IPS-11a (cell line): ENCODE measurements at regions not wholly inside any gene's neighbourhood (a gene's known extent, or its start where the extent isn't known, plus 50 kb on each side); places are given as distances from the start of the nearest gene placed in this dataset.
"Not testable (repeated sequence)": the region's sequence is repeated elsewhere in the genome, so short reads cannot be mapped to it uniquely, and the experiment has no call there.

Experiments
- H3K4me3 ChIP-seq: one replicate; pipeline ENCODE4 v1.5.1; 2013; ENCODE audit warnings: low read depth, low read length, control low read depth

DNA sequence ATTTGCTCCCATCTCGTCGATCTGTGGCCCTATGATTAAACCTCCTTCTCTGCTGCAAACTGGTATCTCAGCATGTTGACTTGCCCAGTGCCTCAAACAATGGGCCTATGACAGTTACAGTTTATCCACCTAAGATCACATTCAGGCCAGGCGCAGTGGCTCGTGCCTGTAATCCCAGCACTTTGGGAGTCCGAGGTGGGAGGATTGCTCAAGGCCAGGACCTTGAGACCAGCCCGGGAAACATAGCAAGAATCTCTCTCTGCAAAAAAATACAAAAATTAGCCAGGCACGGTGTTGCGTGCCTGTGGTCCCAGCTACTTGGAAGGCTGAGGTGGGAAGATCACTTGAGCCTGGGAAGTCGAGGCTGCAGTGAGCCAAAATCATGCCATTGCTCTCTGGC, 79.8 kb upstream of the ADGRL1 start:
- not testable (repeated sequence) for H3K4me3 ChIP-seq

DNA sequence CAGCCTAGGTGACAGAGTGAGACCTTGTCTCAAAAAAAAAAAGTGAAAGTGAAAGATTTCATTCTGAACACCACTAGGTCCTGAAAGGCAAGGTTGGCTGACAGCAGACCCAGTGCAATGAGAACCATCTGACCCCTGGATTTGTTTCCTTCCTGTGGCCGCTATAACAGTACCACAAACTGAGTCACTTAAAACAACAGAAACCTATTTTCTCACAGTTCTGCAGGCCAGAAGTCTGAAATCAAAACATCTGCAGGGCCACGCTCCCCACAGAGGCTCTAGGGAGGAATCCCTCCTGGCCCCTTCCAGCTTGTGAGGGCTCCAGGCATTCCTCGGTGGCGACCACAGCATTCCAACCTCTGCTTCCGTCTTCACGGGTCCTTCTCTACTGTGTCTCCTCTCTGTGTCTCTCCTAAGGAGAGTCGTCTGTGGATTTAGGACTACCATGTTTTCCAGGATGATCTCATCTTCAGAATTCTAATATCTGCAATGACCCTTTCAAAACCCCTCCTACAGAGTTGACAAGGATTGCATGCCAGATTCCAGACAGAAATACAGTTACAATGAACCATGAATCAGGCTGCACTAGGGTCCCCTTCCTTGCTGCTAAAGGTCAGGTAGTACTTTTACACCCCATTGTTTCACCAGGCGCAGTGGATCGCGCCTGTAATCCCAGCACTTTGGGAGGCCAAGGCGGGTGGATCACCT, 78.0 kb upstream of the ADGRL1 start:
- not testable (repeated sequence) for H3K4me3 ChIP-seq

DNA sequence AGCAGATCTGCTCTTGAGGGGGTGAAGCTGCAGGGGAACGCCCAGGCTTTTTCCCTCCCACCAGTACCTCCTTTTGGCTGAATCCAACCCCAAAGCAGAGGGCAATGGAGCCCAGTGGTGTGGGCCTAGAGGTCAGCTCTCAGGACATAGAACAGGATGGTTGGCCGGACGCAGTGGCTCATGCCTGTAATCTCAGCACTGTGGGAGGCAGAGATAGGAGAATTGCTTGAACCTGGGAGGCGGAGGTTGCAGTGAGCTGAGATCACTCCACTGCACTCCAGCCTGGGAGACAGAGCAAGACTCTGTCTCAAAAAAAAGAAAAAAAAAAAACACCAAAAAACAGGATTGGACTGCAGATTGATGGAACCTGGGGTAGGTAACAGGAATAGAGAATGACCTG, 73.3 kb upstream of the ADGRL1 start:
- H3K4me3 ChIP-seq, result not testable (repeated sequence)

DNA sequence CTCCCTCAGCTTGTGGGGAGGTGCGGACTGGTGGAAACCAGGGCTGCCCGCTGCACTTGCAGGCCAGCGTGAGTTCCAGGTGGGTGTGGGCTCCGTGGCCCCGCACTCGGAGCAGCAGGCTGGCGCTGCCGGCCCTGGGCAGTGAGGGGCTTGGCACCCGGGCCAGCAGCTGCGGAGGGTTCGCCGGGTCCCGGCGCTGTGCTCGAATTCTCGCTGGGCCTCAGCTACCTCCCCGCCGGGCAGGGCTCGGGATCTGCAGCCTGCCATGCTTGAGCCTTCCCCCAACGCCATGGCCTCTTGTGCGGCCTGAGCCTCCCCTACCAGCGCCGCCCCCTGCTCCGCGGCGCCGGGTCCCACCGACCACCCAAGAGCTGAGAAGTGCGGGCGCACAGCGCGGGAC, 71.6 kb upstream of the ADGRL1 start:
- H3K4me3 ChIP-seq, result no peak overlapping the region

DNA sequence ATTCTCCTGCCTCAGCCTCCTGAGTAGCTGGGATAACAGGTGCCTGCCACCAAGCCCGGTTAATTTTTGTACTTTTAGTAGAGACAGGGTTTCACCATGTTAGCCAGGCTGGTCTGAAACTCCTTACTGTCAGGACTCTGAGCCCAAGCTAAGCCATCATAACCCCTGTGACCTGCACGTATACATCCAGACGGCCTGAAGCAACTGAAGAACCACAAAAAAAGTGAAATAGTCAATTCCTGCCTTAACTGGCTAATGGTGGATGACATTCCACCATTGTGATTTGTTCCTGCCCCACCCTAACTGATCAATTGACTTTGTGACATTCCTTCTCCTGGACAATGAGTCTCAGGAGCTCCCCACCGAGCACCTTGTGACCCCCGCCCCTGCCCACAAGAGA, 69.9 kb upstream of the ADGRL1 start:
- H3K4me3 ChIP-seq, result not testable (repeated sequence)

DNA sequence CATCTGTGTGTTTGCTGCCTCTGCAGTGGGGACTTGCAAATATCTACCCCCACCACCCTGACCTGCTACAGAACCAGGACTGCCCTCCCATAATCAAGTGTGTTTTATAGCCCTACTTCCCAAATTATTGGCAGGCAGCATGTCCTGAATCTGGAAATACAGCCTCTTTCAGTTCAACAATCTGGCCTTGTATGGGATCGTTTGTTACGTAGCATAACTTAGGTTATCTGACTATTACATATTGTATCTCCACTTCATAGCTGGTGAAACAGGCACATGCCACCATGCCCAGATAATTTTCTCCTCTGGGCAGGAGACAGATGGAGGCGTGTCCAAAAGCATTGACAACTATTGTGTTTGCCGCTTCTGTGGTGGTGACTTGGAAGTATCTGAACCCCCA, 66.7 kb upstream of the ADGRL1 start:
- no peak overlapping the region for H3K4me3 ChIP-seq

DNA sequence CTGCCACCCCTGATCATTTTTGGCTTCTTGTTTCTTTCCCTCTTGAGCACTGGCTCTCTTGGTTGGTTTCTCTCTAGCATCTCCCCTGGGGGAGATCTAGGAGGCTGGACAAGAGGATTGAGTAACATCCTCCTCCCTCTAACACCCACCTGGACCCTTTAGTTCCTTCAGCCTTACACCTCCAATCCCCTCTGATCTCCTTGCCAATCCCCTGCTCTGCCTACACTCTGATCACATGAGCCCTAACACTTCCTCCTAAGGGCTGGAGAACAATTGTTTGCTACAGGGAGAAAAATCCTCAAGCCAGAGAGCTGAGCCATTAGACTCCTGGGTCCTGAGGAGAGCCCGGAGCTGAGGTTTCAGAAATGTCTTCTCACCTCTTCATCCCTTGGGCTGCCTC, 65.9 kb upstream of the ADGRL1 start:
- no peak overlapping the region for H3K4me3 ChIP-seq

DNA sequence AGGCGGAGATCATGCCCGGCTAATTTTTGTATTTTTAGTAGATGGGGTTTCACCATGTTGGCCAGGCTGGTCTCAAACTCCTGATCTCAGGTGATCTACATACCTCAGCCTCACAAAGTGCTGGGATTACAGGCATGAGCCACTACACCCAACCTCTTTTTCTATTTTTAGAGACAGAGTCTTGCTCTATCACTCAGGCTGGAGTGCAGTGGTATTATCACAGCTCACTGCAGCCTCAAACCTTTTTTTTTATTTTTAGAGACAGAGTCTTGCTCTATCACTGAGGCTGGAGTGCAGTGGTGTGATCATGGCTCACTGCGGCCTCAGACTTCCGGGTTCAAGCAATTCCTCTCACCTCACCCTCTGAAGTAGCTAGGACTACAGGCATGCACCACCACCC, 64.6 kb upstream of the ADGRL1 start:
- not testable (repeated sequence) for H3K4me3 ChIP-seq

DNA sequence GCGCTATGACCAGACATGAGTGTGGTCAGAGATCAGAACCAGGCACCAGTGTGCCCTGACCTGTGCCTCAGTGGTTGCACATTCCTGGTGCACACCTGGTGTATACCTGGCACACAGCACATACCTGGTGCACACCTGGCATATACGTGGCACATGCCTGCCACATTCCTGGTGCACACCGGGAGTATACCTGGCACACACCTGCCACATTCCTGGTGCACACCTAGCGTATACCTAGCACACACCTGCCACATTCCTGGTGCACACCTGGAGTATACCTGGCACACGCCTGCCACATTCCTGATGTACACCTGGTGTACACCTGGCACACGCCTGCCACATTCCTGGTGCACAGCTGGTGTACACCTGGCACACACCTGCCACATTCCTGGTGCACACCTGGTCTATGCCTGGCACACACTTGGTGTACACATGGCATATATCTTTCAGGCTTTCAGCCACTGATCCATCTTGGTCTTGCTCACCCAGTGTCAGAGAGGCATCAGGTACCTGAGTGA, 61.3 kb upstream of the ADGRL1 start:
- no peak overlapping the region for H3K4me3 ChIP-seq

DNA sequence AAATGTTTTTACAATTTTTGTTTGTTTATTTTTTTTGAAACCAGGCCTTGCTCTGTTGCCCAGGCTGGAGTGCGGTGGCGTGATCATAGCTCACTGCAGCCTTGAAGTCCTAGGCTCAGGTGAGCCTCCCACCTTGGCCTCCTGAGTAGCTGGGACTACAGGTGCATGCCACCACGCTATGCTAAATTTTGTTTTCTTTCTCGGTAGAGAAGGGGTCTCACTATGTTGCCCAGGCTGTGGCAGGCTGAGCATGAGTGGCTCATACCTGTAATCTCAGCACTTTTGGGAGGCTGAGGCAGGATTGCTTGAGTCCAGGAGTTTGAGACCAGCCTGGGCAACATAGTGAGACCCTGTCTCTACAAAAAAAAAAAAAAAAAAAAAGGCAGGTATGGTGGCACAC, 60.2 kb upstream of the ADGRL1 start:
- H3K4me3 ChIP-seq, result not testable (repeated sequence)

DNA sequence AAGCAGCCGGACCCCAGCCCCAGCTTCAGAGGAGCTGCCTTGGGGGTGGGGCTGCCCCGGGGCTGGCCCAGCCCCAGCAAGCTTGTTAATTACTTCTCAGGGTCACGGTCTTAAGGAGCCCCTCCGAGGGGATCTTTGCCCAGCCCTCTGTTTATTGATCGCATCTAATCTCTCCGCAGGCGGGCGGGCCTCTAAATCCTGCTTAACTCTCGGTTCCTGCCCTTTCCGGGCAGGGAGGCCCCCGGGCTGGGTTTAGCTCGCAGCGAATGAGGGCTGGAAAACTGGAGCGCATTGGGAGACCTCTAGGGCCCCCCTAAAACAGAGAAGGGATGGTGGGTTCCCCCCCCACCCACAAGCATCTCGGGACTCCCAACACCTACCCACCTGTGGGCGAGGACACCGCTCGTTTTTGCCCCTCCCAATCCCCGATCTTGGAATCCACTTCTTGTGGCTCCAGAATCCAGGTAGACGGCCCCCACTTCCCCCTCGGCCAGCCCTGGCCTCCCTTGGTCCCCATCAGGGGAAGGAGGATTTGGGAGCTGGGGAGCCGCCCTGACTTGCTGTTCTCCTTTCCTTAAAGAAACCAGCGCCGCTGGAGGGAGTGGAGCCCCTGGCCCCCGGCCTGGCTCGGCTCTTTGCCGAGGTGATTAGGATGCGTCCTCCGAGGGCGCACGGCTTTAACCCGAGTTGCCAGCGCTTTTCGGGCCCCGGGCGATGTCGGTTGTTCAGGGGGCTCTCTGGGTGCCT, 59.5 kb upstream of the ADGRL1 start:
- H3K4me3 ChIP-seq, result peak overlapping the region; percentile 28

DNA sequence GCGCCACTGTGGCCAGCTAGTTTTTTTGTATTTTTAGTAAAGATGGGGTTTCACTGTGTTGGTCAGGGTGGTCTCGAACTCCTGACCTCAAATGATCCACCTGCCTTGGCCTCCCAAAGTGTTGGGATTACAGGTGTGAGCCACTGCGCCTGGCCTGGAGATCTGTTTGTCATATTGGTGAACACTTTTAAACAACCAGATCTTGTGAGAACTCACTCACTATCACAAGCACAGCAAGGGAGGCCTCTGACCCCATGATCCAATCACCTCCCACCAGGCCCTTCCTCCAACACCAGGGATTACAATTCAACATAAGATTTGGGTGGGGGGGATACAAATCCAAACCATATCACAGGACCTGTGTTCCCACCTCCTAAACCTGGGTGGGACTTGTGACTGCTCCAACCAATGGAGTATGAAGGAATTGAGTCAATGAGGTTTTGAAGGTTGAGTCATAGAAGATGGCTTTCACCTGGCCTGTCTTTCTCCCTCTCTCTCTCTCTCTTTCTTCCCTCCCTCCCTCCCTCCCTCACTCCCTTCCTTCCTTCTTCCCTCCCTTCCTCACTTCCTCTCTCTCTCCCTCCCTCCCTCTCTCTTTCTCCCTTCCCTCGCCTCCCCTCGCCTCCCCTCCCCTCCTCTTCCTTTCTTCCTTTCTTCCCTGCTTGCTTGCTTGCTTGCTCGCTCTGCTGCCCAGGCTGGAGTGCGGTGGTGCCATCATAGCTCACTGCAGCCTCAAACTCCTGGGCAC, 50.1 kb upstream of the ADGRL1 start:
- H3K4me3 ChIP-seq, result not testable (repeated sequence)
